Spleen (tissue), 3 donors: ENCODE measurements at regions not wholly inside any gene's neighbourhood (a gene's known extent, or its start where the extent isn't known, plus 50 kb on each side); places are given as distances from the start of the nearest gene placed in this dataset.

Source experiments
- POLR2A ChIP-seq, 3 donors: fragments of 450-650 bp; IDR thresholded peaks; one replicate each; pipeline ENCODE4 v1.5.1; 2017; ENCODE audit warnings: antibody characterized with exemption in 3 of 3, mild to moderate bottlenecking in 1 of 3
- POLR2AphosphoS5 ChIP-seq, 3 donors: sonication (generic); formaldehyde crosslinking; IDR thresholded peaks; one replicate each; pipeline ENCODE4 v1.5.1; 2017; ENCODE audit warnings: antibody characterized with exemption in 3 of 3

- TF ChIP-seq POLR2A (IDR thresholded peaks at IDR 0.05) (no peak), POLR2AphosphoS5 (IDR thresholded peaks at IDR 0.05) (no peak)
These were observed 131.7 kb upstream of the NDUFV2 start for GRCh38 chr18:8970843-8971242.
